MM.1S (cell line): ENCODE measurements at regions not wholly inside any gene's neighbourhood (a gene's known extent, or its start where the extent isn't known, plus 50 kb on each side); places are given as distances from the start of the nearest gene placed in this dataset.

ENCODE experiments used
- EZH2 ChIP-seq: fragments of 300-600 bp; sonication (generic); optimal IDR thresholded peaks from 2 replicates; pipeline ENCODE3; 2017; ENCODE audit warnings: low read depth, mild to moderate bottlenecking, antibody characterized with exemption, low read length, mixed read lengths
- EZH2phosphoT487 ChIP-seq: fragments of 300-600 bp; sonication (generic); IDR thresholded peaks from 2 replicates; pipeline ENCODE4 v1.6.1; 2018; ENCODE audit warnings: antibody characterized with exemption, low read length

GRCh38 chr9:108786322-108786721 lies 69.5 kb downstream of the ACTL7B start:
- no peak for TF ChIP-seq EZH2phosphoT487
- no peak for TF ChIP-seq EZH2
